Activated T-helper 1 cell treated with anti-CD3 and anti-CD28 coated beads, Interleukin-12 subunit alpha, Interleukin-12 subunit beta, Interleukin-2, Interleukin-4 antibody, amounts not matched to agents 30 ng/mL and 10 ng/mL and 1 ng/mL, durations not matched to agents 14 hours and 24 hours and 36 hours (primary cell): ENCODE measurements at regions not wholly inside any gene's neighbourhood (a gene's known extent, or its start where the extent isn't known, plus 50 kb on each side); places are given as distances from the start of the nearest gene placed in this dataset.

Experiments
- DNase-seq: peaks from one replicate; pipeline ENCODE4 v3.0.0; 2021; ENCODE audit warnings: low spot score
- H3K27ac Mint-ChIP-seq: one replicate; pipeline ENCODE4 v1.8.0; 2021; ENCODE audit warnings: mild to moderate bottlenecking, mixed read lengths
- H3K27me3 Mint-ChIP-seq: one replicate; pipeline ENCODE4 v1.8.0; 2022; ENCODE audit warnings: mild to moderate bottlenecking, moderate library complexity, mixed read lengths; ENCODE audit not compliant: insufficient read depth
- H3K36me3 Mint-ChIP-seq: one replicate; pipeline ENCODE4 v1.8.0; 2021; ENCODE audit warnings: low read depth, mixed read lengths
- H3K4me1 Mint-ChIP-seq: one replicate; pipeline ENCODE4 v1.8.0; 2021; ENCODE audit warnings: low read depth, mixed read lengths
- H3K4me3 Mint-ChIP-seq: one replicate; pipeline ENCODE4 v1.8.0; 2021; ENCODE audit warnings: mild to moderate bottlenecking, moderate library complexity, mixed read lengths
- H3K9me3 Mint-ChIP-seq: one replicate; pipeline ENCODE4 v1.8.0; 2021; ENCODE audit warnings: mixed read lengths
- intact Hi-C: fragments of 100-400 bp; cut with micrococcal nuclease; formaldehyde crosslinking; loops from one replicate; pipeline ENCODE4 v1.15.1; 2024

DNA sequence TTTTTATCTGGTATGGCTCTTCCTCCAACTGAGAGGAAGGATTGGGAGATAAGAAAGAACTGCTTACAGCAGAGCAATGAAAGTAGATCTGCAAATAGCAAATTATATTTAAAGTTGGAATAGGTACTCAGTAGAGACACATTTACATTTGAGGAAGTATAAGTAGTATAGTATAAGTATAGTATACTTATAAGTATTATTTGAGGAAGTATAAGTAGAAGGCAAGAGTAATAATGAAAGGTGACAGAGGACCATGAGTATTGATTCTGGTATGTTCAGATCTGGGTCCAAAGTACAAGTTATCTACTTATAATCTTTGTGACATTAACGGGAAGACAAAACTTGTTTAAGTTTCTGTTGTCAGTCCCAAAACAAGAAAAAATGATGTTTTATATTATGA, 527.6 kb upstream of the SORCS1 start:
- intact Hi-C loops = no loop called here
- no peak overlapping the region for H3K27ac Mint-ChIP-seq

GRCh38 chr10:107689323-107689722, 524.8 kb upstream of the SORCS1 start:
- Mint-ChIP-seq H3K36me3 (no peaks in the 10 kb centered on the region), H3K9me3 (peaks cover 11% of the 10 kb centered on the region), H3K4me1 (no peaks in the 10 kb centered on the region), H3K4me3 (no peak overlapping the region), H3K27ac (no peak overlapping the region), H3K27me3 (no peaks in the 10 kb centered on the region)
- DNase-seq = no peak
- intact Hi-C loops = no loop called here

More for the DNA sequence above, 527.6 kb upstream of the SORCS1 start:
- Mint-ChIP-seq H3K4me1 (no peaks in the 10 kb centered on the region), H3K36me3 (no peaks in the 10 kb centered on the region), H3K4me3 (no peak overlapping the region), H3K9me3 (peaks cover 7% of the 10 kb centered on the region), H3K27me3 (no peaks in the 10 kb centered on the region)
- DNase-seq = no peak

DNA sequence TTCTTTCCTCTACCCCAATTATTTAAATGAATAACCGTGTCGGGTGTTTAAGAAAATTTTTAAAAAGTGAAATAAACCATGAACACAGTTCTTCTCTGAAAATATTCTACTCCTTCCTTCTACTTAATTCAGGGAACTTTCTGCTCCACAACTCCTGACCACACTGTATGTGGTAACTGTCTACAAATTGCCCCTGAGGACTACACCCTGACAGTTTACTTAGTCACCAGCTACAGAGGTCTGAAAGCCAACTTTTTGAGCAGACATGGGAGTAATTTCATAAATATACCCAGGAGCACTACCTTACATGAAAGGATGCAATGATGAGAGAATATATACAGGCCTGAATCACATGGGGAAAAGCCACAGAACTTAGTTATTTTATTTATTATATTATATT, 523.2 kb upstream of the SORCS1 start:
- H3K36me3 Mint-ChIP-seq = no peaks in the 10 kb centered on the region
- no peaks in the 10 kb centered on the region for H3K27me3 Mint-ChIP-seq
- H3K4me1 Mint-ChIP-seq = no peaks in the 10 kb centered on the region
- intact Hi-C loops = no loop called here
- H3K9me3 Mint-ChIP-seq = peaks cover 5% of the 10 kb centered on the region
- no peak for DNase-seq
- no peak overlapping the region for H3K4me3 Mint-ChIP-seq
- no peak overlapping the region for H3K27ac Mint-ChIP-seq

DNA sequence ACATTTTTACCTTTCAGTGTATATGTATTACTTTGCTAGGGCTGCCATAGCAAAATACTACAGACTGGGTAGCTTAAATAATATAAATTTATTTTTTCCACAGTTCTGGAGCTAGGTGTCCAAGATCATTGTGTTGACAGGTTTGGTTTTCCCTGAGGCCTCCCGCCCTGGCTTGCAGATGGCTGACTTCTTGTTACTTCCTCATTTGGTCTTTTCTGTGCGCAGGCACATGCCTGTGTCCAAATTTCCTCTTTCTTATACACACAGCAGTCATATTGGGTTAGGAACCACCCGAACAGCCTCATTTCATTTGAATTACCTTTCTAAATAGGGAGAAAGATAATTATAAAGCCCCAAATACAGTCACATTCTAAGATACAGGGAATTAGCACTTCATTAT, 521.6 kb upstream of the SORCS1 start:
- intact Hi-C loops = no loop called here
- peaks cover 9% of the 10 kb centered on the region for H3K9me3 Mint-ChIP-seq
- no peaks in the 10 kb centered on the region for H3K27me3 Mint-ChIP-seq
- H3K27ac Mint-ChIP-seq = no peak overlapping the region
- no peaks in the 10 kb centered on the region for H3K36me3 Mint-ChIP-seq
- DNase-seq = no peak
- H3K4me1 Mint-ChIP-seq = no peaks in the 10 kb centered on the region
- H3K4me3 Mint-ChIP-seq = no peak overlapping the region

GRCh38 chr10:107671960-107672359, 507.5 kb upstream of the SORCS1 start:
- DNase-seq = no peak
- Mint-ChIP-seq H3K27ac (no peak overlapping the region), H3K9me3 (peaks cover 11% of the 10 kb centered on the region), H3K36me3 (no peaks in the 10 kb centered on the region), H3K4me3 (no peak overlapping the region), H3K4me1 (no peaks in the 10 kb centered on the region), H3K27me3 (no peaks in the 10 kb centered on the region)
- intact Hi-C loops = no loop called here

- peaks cover 14% of the 10 kb centered on the region for H3K9me3 Mint-ChIP-seq
- intact Hi-C loops = no loop called here
- no peaks in the 10 kb centered on the region for H3K36me3 Mint-ChIP-seq
- no peaks in the 10 kb centered on the region for H3K4me1 Mint-ChIP-seq
- no peak overlapping the region for H3K4me3 Mint-ChIP-seq
- DNase-seq = no peak
- no peak overlapping the region for H3K27ac Mint-ChIP-seq
- H3K27me3 Mint-ChIP-seq = no peaks in the 10 kb centered on the region
Observed at GRCh38 chr10:107666214-107666613, 501.7 kb upstream of the SORCS1 start.

- H3K27ac Mint-ChIP-seq = no peak overlapping the region
- H3K36me3 Mint-ChIP-seq = no peaks in the 10 kb centered on the region
- no peak for DNase-seq
- H3K9me3 Mint-ChIP-seq = peaks cover 10% of the 10 kb centered on the region
- intact Hi-C loops = no loop called here
- H3K27me3 Mint-ChIP-seq = no peaks in the 10 kb centered on the region
- H3K4me3 Mint-ChIP-seq = no peak overlapping the region
- no peaks in the 10 kb centered on the region for H3K4me1 Mint-ChIP-seq
Observed at GRCh38 chr10:107665459-107665858, 501.0 kb upstream of the SORCS1 start.

GRCh38 chr10:107657851-107658250, 493.3 kb upstream of the SORCS1 start:
- DNase-seq = no peak
- H3K4me3 Mint-ChIP-seq = no peak overlapping the region
- H3K36me3 Mint-ChIP-seq = no peaks in the 10 kb centered on the region
- peaks cover 7% of the 10 kb centered on the region for H3K9me3 Mint-ChIP-seq
- H3K27me3 Mint-ChIP-seq = no peaks in the 10 kb centered on the region
- no peak overlapping the region for H3K27ac Mint-ChIP-seq
- intact Hi-C loops = no loop called here
- peaks cover 4% of the 10 kb centered on the region for H3K4me1 Mint-ChIP-seq

GRCh38 chr10:107656932-107657331, 492.4 kb upstream of the SORCS1 start:
- Mint-ChIP-seq H3K4me1 (peaks cover 4% of the 10 kb centered on the region), H3K27ac (no peak overlapping the region)
- intact Hi-C loops = no loop called here

GRCh38 chr10:107653832-107654287, 489.4 kb upstream of the SORCS1 start:
- intact Hi-C loops = no loop called here
- Mint-ChIP-seq H3K36me3 (no peaks in the 10 kb centered on the region), H3K27ac (no peak overlapping the region), H3K4me1 (peaks cover 4% of the 10 kb centered on the region), H3K9me3 (no peaks in the 10 kb centered on the region), H3K4me3 (no peak overlapping the region), H3K27me3 (no peaks in the 10 kb centered on the region)
- no peak for DNase-seq

More at GRCh38 chr10:107656932-107657331, 492.4 kb upstream of the SORCS1 start:
- DNase-seq = no peak
- Mint-ChIP-seq H3K4me3 (no peak overlapping the region), H3K36me3 (no peaks in the 10 kb centered on the region), H3K27me3 (no peaks in the 10 kb centered on the region), H3K9me3 (peaks cover 4% of the 10 kb centered on the region)

- no peaks in the 10 kb centered on the region for H3K9me3 Mint-ChIP-seq
- intact Hi-C loops = no loop called here
- H3K27me3 Mint-ChIP-seq = no peaks in the 10 kb centered on the region
- no peaks in the 10 kb centered on the region for H3K36me3 Mint-ChIP-seq
- H3K27ac Mint-ChIP-seq = no peak overlapping the region
- no peak overlapping the region for H3K4me3 Mint-ChIP-seq
- peaks cover 4% of the 10 kb centered on the region for H3K4me1 Mint-ChIP-seq
- no peak for DNase-seq
Observed at GRCh38 chr10:107650939-107651338, 486.4 kb upstream of the SORCS1 start.

DNA sequence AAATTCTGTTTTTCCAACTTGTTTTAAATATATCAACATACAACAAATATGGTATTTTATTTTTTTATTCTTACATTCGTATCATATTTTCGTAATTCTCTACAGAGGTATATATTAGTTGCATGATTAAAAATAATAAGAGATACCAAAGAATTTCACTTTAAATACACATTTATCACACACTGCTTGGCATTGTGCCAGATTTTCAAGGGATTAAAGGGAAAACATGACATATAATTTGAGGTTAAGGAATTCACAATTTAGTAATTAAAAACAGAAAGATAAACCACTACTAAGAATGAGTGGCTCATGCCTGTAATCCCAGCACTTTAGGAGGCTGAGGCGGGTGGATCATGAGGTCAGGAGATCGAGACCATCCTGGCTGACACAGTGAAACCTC, 484.7 kb upstream of the SORCS1 start:
- H3K9me3 Mint-ChIP-seq = no peaks in the 10 kb centered on the region
- H3K4me3 Mint-ChIP-seq = no peak overlapping the region
- intact Hi-C loops = no loop called here
- no peaks in the 10 kb centered on the region for H3K27me3 Mint-ChIP-seq
- no peaks in the 10 kb centered on the region for H3K36me3 Mint-ChIP-seq
- H3K27ac Mint-ChIP-seq = no peak overlapping the region
- no peak for DNase-seq
- peaks cover 4% of the 10 kb centered on the region for H3K4me1 Mint-ChIP-seq

DNA sequence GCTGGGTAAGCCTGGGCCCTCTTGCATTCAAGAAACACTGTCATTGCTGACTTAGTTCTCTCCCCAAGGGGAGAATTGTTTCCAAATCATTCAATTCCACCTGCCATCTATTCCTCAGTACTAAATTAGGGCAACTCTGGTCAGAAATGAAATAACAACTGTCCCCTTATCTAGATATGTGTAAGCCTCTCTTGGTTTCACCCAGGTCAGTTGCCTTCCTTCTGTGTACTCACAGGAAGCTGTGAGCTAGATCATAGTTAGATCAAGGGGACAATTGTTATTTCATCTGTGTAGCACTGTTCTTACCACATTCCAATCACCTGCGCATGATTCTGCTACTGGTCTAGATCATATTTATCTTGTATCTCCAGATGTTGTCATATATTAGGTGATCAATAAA, 483.0 kb upstream of the SORCS1 start:
- Mint-ChIP-seq H3K4me3 (no peak overlapping the region), H3K27me3 (no peaks in the 10 kb centered on the region)

GRCh38 chr10:107631876-107632275, 467.4 kb upstream of the SORCS1 start:
- H3K36me3 Mint-ChIP-seq = no peaks in the 10 kb centered on the region
- H3K27me3 Mint-ChIP-seq = no peaks in the 10 kb centered on the region
- no peak overlapping the region for H3K27ac Mint-ChIP-seq
- H3K9me3 Mint-ChIP-seq = peaks cover 6% of the 10 kb centered on the region
- no peak for DNase-seq
- intact Hi-C loops = no loop called here
- H3K4me1 Mint-ChIP-seq = no peaks in the 10 kb centered on the region
- no peak overlapping the region for H3K4me3 Mint-ChIP-seq

More for the DNA sequence above, 483.0 kb upstream of the SORCS1 start:
- Mint-ChIP-seq H3K36me3 (no peaks in the 10 kb centered on the region), H3K9me3 (no peaks in the 10 kb centered on the region), H3K4me1 (no peaks in the 10 kb centered on the region), H3K27ac (no peak overlapping the region)
- no peak for DNase-seq
- intact Hi-C loops = no loop called here
